ENCODE measurements at regions not wholly inside any gene's neighbourhood (a gene's known extent, or its start where the extent isn't known, plus 50 kb on each side); places are given as distances from the start of the nearest gene placed in this dataset.
"Not testable (repeated sequence)": the region's sequence is repeated elsewhere in the genome, so short reads cannot be mapped to it uniquely, and the experiment has no call there.

DNA sequence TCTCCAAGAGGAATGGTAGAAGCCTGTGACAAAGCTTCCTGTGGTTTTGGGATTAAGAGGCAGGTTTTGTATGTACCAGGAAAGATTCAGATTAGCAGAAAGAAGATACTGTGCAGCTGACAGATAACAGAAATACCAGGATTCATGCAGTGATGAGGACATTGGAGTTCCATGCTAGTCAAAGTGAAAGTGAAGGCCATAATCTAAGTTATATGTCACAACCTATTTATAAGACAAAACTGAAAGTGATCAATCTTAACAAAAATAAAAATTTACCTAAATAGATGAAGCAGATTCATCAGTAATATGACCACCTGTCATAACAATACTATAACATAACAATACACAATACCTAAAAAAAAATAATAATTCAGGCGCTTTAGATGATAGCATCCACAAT lies 1305.2 kb upstream of the PCDH9 start:
- FAIRE-seq = no peak

DNA sequence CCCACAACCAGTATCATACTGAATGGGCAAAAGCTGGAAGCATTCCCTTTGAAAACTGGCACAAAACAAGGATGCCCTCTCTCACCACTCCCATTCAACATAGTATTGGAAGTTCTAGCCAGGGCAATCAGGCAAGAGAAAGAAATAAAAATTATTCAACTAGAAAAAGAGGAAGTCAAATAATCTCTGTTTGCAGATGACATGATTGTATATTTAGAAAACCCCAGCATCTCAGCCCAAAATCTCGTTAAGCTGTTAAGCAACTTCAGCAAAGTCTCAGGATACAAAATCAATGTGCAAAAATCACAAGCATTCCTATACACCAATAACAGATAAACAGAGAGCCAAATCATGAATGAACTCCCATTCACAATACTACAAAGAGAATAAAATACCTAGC lies 1297.0 kb upstream of the PCDH9 start:
- not testable (repeated sequence) for DNase-seq (ENCODE audit: low spot score); FAIRE-seq

More for the DNA sequence above, 1305.2 kb upstream of the PCDH9 start:
- no peak for DNase-seq (ENCODE audit: low spot score)

DNA sequence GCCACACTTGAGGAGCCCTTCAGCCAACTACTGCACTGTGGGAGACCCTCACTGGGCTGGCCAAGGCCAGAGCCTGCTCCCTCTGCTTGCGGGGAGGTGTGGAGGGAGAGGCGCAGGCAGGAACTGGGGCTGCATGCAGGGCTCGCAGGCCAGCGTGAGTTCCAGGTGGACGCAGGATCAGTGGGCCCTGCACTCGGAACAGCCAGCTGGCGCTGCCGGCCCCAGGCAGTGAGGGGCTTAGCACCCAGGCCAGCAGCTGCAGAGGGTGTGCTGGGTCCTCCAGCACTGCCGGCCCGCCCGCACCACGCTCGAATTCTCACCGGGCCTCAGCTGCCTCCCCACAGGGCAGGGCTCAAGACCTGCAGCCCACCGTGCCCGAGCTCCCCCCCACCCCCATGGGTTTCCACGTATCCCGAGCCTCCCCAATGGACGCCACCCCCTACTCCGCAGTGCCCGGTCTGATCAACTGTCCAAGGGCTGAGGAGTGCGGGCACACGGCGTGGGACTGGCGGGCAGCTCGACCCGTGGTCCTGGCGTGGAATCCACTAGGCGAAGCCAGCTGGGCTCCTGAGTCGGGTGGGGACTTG lies 1293.8 kb upstream of the PCDH9 start:
- DNase-seq (ENCODE audit: low spot score) (no peak), FAIRE-seq (no peak)

DNA sequence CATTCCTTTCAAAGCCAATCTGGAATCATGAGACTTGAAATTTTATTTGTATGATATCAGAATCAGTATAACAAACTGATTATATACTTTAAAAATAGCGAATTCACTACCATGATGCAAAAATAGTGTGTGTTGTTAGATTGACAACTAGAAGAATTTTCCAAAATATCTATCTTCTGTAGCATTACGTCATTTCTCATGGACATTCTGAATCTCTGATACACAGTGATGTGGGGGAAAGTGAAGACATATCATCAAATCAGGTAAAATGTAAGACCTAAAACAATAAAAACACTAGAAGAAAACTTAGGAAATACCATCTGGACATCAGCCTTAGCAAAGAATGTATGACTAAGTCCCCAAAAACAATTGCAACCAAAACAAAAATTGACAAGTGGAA lies 1292.0 kb upstream of the PCDH9 start:
- FAIRE-seq (no peak), DNase-seq (ENCODE audit: low spot score) (no peak)

DNA sequence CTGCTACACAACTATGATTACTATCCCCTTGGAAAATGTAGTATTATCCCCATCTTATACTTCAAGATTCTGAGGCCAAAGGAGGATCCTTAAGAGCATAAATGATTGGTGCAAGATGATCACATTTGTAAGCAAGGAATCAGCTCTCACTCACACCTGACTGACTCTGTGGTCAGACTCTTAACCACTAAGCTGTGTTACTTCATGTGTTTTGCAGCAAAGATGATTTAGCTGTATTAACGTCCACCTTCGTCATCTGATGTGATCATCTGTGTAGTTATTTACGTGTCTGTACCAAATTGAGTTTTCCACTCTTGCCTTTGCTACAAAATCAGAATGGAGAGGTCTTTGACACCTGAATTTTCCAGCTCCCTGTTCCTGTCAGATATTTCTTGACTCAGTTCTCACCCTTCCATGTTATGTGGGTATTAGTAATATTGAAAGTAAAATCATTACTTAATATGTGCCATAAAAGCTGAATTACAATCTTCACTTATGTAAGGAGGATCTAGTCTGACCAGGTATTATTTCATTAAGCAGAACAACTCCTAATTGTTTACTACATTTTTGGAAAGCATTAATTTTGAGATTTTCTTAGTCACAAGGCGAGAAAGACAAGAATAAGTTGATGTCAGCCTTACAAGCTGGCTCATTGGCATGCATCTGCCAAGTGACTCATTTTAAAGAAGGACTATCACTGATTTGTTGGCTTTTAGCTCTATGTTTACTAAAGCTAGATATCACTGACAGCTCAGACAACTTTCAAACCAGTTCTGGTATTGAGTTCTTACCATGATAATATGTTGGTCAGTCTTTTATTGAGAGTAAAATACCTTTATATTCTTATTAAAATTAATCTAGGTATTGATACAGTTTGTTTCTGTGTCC lies 1279.8 kb upstream of the PCDH9 start:
- no peak for DNase-seq (ENCODE audit: low spot score)
- no peak for FAIRE-seq

DNA sequence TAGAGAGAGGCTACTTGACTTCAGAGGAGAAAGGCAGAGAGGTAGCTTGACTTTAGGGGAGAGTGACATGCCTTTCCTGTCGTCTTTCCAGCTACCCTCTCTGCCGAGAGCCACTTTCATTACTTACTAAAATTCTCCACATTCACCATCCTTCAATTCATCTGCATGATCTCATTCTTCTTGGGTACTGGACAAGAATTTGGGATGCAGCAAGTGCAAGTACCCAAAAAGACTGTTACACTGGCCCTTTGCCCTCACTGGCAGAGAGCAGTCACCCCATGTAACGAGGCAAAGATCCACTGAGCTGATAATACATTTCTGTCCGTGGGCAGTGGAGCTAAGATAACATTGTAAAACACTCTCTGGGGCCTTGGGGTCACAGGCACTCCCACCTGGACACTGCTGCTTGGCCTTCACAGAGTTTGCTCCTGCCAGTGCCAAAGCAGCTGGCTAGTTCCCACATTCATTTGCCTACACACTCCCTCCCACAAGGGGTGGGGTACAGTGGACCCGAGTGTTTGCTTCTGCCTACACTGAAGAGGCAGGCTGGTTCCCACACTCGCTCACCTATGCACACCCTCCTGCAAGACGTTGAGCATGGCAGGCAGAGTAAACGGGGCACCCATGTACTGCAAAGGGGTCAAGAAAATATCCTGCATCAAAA lies 1276.9 kb upstream of the PCDH9 start:
- no peak for FAIRE-seq

DNA sequence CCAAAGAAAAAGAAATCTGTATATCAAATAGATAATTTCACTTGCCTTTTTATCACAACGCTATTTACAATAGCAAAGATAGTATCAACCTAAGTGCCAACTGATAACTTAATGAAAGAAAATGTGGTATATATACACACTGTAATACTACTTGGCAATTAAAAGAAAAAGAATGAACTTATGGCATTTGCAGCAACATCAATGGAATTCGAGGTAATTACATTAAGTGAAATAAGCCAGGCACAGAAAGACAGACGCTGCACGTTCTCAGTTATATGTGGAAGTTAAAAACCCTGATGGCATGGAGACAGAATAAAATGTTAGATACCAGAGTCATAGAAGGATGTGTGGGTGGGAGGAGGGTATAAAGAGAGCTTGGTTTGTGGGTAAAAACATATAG lies 1260.5 kb upstream of the PCDH9 start:
- FAIRE-seq = no peak
- DNase-seq (ENCODE audit: low spot score) = no peak

More for the DNA sequence above, 1276.9 kb upstream of the PCDH9 start:
- no peak for DNase-seq (ENCODE audit: low spot score)

DNA sequence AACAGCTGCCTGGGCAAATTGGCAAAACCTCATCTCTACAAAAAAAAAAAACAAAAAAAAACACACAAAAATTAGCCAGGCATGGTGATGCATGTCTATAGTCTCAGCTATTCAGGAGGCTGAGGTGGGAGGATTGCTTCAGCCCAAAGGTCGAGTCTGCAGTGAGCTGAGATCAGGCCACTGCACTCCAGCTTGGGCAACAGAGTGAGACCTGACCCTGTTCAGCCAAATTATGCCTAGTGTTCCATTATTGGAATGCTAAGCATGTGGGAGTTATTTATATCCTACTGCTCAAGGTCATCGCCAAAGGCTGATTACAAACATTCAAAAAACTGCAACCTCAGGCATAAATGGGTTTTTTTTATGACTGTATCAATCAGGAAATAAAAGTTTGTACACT lies 1251.0 kb upstream of the PCDH9 start:
- DNase-seq (ENCODE audit: low spot score) (no peak), FAIRE-seq (no peak)

DNA sequence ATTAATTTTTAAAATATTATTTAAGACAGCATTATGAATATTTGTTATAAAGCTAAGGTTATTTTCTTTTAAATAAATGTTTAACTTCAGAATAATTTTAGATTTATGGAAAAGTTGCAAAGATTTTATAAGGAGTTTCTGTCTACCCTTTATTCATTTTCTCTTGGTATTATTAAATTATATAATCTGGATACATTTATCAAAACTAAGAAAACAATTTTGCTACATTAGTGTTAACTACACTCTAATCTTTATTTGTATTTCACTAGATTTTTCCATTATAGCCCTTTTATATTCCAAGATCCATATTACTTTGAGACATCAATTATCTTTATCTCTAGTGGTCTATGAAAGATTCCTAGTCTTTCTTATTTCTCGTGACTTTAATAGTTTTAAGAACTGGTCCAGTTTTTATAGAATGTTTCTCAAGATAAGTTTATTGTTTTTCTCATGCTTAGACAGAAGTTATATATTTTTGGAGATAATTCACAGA lies 1243.7 kb upstream of the PCDH9 start:
- no peak for FAIRE-seq

DNA sequence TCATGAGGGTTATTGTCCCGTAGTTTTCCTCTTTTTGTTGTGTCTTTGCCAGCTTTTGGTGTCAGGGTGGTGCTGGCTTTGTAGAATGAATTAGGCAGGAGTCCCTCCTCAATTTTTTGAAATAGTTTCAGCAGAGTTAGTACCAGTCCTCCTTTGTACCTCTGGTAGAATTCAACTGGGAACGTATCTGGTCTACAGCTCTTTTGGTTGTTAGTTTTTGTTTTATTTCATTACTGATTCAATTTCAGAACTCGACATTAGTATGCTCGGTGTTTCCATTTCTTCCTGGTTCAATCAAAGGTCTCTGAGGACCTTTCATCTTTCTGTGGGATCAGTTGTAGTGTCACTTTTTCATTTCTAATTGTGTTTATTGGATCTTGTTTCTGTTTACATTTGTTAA lies 1237.0 kb upstream of the PCDH9 start:
- FAIRE-seq = no peak

More for the DNA sequence above, 1243.7 kb upstream of the PCDH9 start:
- DNase-seq (ENCODE audit: low spot score) = no peak

DNA sequence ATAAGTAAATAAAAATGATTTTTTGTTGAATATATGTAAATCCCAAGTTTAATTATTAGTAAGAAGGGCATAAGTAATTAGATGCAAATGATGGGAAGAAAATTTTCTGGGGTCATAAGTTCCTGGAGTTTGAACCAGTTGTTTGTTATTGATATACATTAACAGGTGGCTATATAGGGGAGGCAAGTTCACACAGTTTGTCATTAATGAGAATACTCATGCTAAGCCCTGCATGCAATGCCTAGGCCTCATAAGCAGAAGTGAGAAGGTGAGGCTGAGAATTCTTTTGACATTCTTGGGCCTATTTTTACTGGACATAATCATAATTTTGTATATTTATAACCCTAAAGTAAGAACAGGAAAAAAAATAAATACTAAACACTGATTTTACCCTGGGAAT lies 1210.7 kb upstream of the PCDH9 start:
- DNase-seq (ENCODE audit: low spot score) (no peak), FAIRE-seq (no peak)

More for the DNA sequence above, 1237.0 kb upstream of the PCDH9 start:
- DNase-seq (ENCODE audit: low spot score) = no peak

DNA sequence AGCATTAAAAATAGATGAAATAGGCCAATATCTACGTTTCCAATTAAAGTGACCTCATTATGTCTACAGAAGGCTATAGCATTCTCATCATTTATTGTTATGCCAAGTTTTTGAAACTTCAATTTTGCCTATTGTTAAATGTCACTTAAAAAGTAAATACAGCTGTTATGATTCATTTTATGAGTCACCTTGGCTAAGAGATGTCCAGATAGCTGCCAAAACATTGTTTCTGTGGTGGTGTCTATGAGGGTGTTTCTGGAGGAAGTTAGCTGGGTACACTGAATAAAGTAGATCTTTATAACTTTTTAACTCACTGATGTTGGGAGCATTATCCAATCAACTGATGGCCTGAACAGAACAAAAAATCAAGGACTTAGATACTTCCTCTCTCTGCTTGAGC lies 1209.7 kb upstream of the PCDH9 start:
- no peak for DNase-seq (ENCODE audit: low spot score)
- FAIRE-seq = no peak

DNA sequence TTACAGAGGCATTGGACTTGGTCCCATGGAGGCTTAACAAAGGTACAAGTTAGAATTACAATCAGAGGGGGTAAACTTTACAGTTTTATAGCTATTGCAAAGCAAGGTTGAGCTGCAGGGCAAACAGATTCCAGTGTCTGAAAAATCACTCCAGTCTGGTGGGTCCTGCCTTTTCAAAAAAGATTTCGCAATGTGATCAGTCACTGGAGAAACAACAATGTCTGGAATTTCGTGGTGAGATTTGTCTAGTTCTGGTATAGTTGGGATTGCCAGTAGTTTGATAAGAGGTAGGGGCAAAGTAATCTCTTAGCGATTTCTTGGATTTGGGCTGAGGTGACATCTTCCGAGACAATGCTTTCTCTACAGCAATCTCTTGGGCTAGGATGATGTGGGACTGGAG lies 1198.2 kb upstream of the PCDH9 start:
- DNase-seq (ENCODE audit: low spot score) (no peak), FAIRE-seq (no peak)

DNA sequence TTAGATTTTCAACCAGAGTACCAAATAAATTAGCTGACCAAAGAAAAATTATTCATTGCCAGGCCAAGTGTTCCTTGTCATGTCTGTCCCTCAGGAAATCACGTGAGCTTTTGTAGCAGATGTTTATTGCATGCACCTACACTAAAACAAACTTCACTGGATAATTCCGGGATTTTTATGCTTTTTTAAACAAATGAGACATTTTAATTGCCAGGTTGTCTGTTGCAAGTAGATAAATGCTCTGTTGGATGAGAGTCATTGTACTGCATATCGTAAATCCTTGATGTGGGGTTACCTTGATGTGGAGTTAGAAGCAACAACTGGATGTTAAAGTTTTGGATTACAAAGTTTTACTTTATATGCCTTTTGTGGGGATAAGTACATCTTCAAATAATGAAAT lies 1187.7 kb upstream of the PCDH9 start:
- DNase-seq (ENCODE audit: low spot score) (no peak), FAIRE-seq (no peak)

DNA sequence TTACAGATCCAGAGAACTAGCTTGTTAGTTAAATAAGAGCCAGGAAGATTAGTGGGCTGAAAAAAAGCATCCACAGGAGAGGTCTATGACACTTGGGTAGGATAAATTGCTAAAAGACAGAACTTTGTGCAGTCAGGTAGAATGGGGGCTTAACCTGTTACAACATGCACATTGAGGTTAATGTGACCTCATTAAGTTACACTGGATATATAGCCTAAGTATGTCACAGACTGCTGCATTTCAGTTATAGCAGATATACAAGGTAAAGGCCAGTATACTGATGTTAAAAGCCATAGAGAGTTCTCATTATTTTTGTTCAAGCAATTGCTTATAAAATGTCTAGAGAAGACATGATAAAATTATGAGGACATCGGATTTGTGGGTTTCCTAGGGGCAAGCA lies 1179.9 kb upstream of the PCDH9 start:
- DNase-seq (ENCODE audit: low spot score) (no peak), FAIRE-seq (no peak)

DNA sequence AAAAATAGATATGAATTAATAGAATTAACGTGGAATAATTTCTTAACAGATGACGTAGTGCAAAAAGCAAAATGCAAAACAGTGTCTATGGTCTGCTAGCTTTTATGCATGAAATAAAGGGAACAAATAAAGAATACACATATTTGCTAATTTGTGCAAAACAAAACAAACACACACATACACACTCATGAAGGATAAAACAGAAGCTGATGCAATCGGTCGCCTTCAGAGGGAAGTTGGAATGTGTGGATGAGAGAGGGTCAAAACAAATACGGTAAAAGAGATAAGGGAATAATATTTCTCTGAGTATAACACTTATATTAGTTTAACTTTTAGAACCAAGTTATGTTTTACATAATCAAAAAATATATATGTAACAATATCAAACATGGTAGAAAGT lies 1160.9 kb upstream of the PCDH9 start:
- DNase-seq (ENCODE audit: low spot score) = no peak

DNA sequence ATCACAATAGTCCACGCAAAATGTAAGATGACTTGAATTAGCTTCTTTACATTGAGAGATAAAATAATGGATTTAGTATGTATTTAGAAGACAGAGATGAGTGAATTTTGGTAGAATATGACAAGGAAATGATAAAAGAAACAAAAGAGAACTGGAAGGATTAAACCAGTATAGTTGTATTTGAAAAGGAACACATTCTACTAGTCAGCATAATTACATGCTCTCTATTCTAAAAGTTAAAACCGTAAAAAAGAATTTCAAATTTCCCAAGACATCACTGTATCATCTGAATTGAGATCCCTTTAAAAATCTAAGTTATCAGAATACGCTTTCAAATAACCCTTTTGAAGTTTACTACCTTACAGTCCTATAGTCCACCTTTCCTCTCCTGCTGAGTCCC lies 1156.7 kb upstream of the PCDH9 start:
- no peak for DNase-seq (ENCODE audit: low spot score)
- FAIRE-seq = no peak

More for the DNA sequence above, 1160.9 kb upstream of the PCDH9 start:
- no peak for FAIRE-seq

DNA sequence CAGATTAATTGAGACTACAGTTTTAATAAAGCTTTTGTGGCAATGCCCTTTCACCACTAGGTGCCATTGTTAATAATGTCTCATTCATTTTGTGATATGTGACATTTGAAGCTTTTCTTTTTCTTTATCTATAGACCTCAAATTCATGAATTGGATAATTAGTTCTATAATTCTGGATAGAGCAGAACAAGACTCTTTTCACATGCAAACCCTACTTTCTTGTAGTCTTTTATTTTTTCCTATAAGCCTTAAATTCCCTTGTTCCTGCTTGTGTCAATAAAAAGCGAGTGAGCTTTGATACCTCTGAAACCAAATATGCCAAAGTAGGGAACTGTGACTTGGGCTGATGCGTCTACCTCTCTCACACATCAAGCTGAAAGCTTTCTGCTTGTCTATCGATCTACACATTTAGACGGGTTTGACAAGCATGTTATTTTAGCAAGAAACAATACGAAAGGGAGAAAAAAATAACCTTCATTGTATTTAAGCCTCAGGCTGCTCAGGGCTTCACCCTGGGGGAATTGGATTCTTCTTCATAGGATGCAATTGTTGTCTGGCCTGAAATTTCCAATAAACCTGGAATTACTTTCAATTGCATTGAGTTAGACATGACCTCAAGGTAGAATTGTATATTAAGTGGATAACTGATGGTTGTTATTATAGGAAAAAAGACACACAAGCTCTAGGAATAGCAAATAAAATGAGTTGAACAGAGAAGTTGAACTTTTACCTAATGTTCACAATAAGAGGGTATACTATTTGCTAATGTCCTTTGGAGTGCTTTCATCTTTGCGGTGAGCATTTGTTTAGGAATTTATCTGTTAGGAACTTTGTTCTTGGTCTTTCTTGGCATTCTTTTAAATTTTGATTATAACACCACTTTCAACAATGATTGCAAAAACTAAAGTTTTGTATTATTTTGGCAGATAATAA lies 1150.2 kb upstream of the PCDH9 start:
- FAIRE-seq (no peak), DNase-seq (ENCODE audit: low spot score) (no peak)

DNA sequence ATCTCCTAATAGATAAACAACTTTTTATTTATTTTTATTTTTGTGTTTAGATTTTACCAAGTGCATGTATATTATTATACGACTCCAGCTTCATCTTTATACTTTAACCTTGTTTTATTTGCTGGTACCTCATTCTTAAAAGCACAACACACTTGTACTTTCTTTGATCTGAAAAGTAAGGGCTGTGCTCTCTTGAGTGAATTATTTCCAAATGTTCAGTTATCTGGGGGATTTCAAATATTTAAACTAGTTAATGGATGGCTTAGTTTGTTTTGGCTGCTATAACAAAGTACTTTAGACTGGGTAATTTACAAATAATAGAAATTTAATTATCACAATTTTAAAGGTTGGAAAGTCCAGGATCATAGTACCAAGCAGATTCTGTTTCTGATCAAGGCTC lies 1148.2 kb upstream of the PCDH9 start:
- no peak for FAIRE-seq

DNA sequence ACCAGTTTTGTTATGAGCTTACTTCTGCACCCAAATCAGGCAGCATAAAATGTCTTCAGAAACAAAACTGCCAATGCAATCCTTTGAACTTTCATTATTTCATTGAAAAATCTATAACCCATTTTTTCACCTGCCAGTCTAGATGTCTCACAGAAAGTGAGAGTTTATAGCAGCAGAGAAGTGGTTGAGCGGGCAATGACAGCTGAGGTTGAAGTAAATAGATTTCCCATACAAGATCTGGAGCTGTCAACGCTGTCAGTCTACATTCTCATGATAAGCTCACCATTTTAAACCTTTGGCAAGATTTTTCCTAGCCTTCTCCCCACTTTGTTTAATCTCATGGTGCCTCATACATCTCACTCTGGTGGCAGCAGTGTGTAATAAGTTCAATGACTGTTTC lies 1144.9 kb upstream of the PCDH9 start:
- DNase-seq (ENCODE audit: low spot score) (no peak), FAIRE-seq (no peak)

More for the DNA sequence above, 1148.2 kb upstream of the PCDH9 start:
- DNase-seq (ENCODE audit: low spot score) = no peak

DNA sequence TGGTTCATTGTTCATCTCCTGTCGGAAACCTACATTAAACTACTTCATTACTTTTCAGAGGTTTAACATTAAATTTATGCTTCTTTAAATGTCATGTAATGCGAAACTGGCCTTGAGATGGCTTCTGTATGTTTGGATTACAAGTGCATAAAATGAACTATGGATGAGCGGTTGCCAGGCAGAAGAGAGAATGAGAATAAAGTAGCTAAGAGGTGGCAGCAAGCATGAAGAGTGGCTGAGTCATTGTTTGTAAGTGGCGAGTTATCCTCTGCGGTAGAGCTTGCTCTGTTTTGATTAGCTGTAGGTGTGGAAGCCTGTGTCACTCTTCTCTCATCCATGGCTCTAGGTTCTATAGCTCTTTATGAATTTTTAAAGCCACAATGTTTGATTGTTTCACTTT lies 1139.6 kb upstream of the PCDH9 start:
- FAIRE-seq (no peak), DNase-seq (ENCODE audit: low spot score) (peak; percentile 17)
